Endothelial cell (in vitro differentiated cells): ENCODE measurements at regions not wholly inside any gene's neighbourhood (a gene's known extent, or its start where the extent isn't known, plus 50 kb on each side); places are given as distances from the start of the nearest gene placed in this dataset.

Experiments
- DNase-seq: peaks from one replicate; pipeline ENCODE4 v3.0.0; 2021; ENCODE audit warnings: low spot score
- H3K27ac Mint-ChIP-seq: one replicate; pipeline ENCODE4 v1.8.0; 2021; ENCODE audit warnings: mixed read lengths, inconsistent platforms; ENCODE audit not compliant: unreplicated experiment
- H3K27me3 Mint-ChIP-seq: one replicate; pipeline ENCODE4 v1.8.0; 2021; ENCODE audit warnings: mild to moderate bottlenecking, moderate library complexity, mixed read lengths, inconsistent platforms; ENCODE audit not compliant: unreplicated experiment
- H3K36me3 Mint-ChIP-seq: one replicate; pipeline ENCODE4 v1.8.0; 2021; ENCODE audit warnings: mild to moderate bottlenecking, low read depth, mixed read lengths, inconsistent platforms; ENCODE audit not compliant: unreplicated experiment
- H3K4me1 Mint-ChIP-seq: one replicate; pipeline ENCODE4 v1.8.0; 2021; ENCODE audit warnings: mild to moderate bottlenecking, mixed read lengths, inconsistent platforms; ENCODE audit not compliant: unreplicated experiment
- H3K4me3 Mint-ChIP-seq: one replicate; pipeline ENCODE4 v1.8.0; 2021; ENCODE audit warnings: mild to moderate bottlenecking, mixed read lengths, inconsistent platforms; ENCODE audit not compliant: unreplicated experiment
- H3K9me3 Mint-ChIP-seq: one replicate; pipeline ENCODE4 v1.8.0; 2021; ENCODE audit warnings: mixed read lengths, inconsistent platforms; ENCODE audit not compliant: unreplicated experiment
- CTCF ChIP-seq: fragments of 200-600 bp; sonication (generic); IDR thresholded peaks from one replicate; pipeline ENCODE4 v1.5.0; 2021; ENCODE audit warnings: antibody characterized with exemption; ENCODE audit not compliant: unreplicated experiment

- H3K9me3 Mint-ChIP-seq, result no peaks in the 10 kb centered on the region
- H3K36me3 Mint-ChIP-seq, result no peaks in the 10 kb centered on the region
- peaks cover 5% of the 10 kb centered on the region for H3K4me1 Mint-ChIP-seq
- no peak overlapping the region for H3K4me3 Mint-ChIP-seq
- peaks cover 2% of the 10 kb centered on the region for H3K27me3 Mint-ChIP-seq
- no peak for TF ChIP-seq CTCF
- DNase-seq, result no peak
- no peak overlapping the region for H3K27ac Mint-ChIP-seq
These were observed 230.1 kb downstream of the DLEU7 start for GRCh38 chr13:50613356-50613831.

- no peaks in the 10 kb centered on the region for H3K36me3 Mint-ChIP-seq
- peaks cover 2% of the 10 kb centered on the region for H3K27me3 Mint-ChIP-seq
- H3K9me3 Mint-ChIP-seq, result no peaks in the 10 kb centered on the region
- H3K4me1 Mint-ChIP-seq, result peaks cover 5% of the 10 kb centered on the region
- H3K4me3 Mint-ChIP-seq, result no peak overlapping the region
- H3K27ac Mint-ChIP-seq, result no peak overlapping the region
- no peak for TF ChIP-seq CTCF
- DNase-seq, result no peak
These were observed 228.3 kb downstream of the DLEU7 start for GRCh38 chr13:50615234-50615633.

GRCh38 chr13:50616101-50616500 is 227.4 kb downstream of the DLEU7 start:
- no peaks in the 10 kb centered on the region for H3K36me3 Mint-ChIP-seq
- H3K4me3 Mint-ChIP-seq, result no peak overlapping the region
- no peak overlapping the region for H3K27ac Mint-ChIP-seq
- no peaks in the 10 kb centered on the region for H3K9me3 Mint-ChIP-seq
- DNase-seq, result no peak
- no peak for TF ChIP-seq CTCF
- H3K4me1 Mint-ChIP-seq, result peaks cover 2% of the 10 kb centered on the region
- peaks cover 2% of the 10 kb centered on the region for H3K27me3 Mint-ChIP-seq

- no peak for TF ChIP-seq CTCF
- Mint-ChIP-seq H3K36me3 (no peaks in the 10 kb centered on the region), H3K27ac (no peak overlapping the region), H3K27me3 (peaks cover 2% of the 10 kb centered on the region), H3K9me3 (no peaks in the 10 kb centered on the region), H3K4me3 (no peak overlapping the region), H3K4me1 (no peaks in the 10 kb centered on the region)
- DNase-seq, result no peak
These were observed 226.3 kb downstream of the DLEU7 start for GRCh38 chr13:50617134-50617721.

- no peak overlapping the region for H3K4me3 Mint-ChIP-seq
- no peak overlapping the region for H3K27ac Mint-ChIP-seq
- no peaks in the 10 kb centered on the region for H3K36me3 Mint-ChIP-seq
- H3K9me3 Mint-ChIP-seq, result no peaks in the 10 kb centered on the region
- no peak for TF ChIP-seq CTCF
- no peaks in the 10 kb centered on the region for H3K4me1 Mint-ChIP-seq
- DNase-seq, result no peak
- peaks cover 2% of the 10 kb centered on the region for H3K27me3 Mint-ChIP-seq
These were observed 225.3 kb downstream of the DLEU7 start for GRCh38 chr13:50618206-50618605.
